HG03378 (cell line): ENCODE measurements at regions not wholly inside any gene's neighbourhood (a gene's known extent, or its start where the extent isn't known, plus 50 kb on each side); places are given as distances from the start of the nearest gene placed in this dataset.

Experiments used
- ATAC-seq: cut with Tn5 transposase; IDR thresholded peaks from one replicate; pipeline ENCODE4 v1.9.1; 2021; ENCODE audit warnings: mild to moderate bottlenecking, moderate library complexity; ENCODE audit not compliant: unreplicated experiment

DNA sequence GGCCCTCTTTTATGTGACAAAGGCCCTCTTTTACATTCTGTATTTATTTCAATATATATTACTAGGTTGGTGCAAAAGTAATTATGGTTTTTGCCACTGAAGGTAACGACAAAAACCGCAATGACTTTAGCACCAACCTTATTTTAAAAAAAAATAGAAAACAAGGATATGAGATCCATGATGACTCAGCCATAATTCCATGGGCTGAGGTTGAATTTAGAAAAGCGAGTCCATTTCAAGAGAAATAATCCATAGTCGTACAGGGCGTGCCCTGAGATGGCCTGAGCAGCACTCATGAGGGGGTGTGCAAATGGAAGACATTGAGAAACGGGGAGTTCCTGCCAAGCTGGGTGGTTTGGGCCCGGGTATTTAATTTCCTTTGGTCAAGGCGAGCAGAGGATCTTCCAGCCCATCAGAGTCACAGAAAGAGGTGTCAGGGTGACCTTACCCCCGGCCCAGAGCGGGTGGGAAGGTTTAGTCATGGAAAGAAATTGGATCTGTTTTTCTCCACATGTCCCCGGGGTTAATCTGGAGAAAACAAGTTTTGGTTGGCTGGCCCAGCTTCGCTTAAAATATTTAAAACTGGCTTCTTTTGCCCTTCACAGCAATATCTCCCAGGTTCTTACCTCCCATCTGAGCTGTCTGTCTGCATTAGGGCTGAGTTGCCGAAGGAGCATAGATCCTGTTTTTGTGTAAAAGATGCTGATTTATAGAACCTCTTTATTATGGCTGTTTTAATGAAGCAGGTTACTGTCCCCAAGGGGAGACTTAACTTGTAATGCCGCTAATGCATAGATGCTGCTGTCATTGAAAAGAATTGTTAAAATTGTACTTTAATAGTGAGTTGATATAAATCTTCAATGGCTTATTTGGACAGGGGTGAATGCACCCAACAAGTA, 255.6 kb downstream of the PREX1 start:
- no peak for ATAC-seq

GRCh38 chr20:48569679-48570078, 258.1 kb downstream of the PREX1 start:
- no peak for ATAC-seq

DNA sequence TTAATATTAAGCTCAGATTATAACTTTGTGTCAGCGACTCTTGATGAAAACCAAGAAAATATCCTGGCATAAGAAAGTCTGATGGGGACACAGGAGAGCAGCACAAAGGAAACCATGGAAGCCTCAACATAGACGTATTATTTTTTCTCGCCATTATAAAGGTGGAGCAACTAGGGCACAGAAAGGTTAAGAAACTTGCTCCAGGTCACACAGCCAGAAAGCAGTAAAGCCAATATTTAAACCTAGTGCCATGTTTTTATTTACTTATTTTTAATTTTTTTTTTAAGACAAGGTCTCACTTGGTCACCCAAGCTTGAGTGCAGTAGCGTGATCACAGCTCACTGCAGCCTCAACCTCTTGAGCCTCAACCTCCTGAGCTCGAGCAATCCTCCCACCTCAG, 259.3 kb downstream of the PREX1 start:
- ATAC-seq = no peak

- ATAC-seq = no peak
Measured at GRCh38 chr20:48567145-48567544, 260.7 kb downstream of the PREX1 start.

DNA sequence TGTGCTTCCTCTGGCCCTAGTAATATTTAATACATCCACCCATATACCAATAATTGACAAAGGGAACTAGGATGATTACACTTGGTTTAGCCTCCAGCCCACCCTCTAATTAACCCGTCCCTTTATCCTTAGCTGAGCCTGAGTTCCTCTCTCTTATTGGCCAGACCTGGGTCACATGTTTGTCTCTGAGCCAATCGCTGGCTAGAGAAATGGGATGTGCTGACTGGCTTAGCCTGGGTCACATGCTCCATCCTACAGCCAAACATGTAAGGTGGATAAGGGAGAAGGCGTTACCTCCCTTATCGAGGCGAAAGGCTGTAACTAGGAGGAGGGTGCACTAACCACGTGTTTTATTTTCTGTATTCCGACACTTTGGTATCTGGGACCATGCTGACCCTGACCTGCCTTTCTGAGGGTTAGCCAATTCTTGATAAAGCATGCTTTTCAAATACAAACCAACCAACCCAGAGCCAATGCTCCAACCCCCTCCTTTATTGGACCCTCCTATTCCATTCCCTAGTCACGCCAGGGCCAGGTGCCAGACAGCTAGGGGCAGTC, 262.7 kb downstream of the PREX1 start:
- no peak for ATAC-seq

- no peak for ATAC-seq
Measured at GRCh38 chr20:48563191-48563870, 264.5 kb downstream of the PREX1 start.

DNA sequence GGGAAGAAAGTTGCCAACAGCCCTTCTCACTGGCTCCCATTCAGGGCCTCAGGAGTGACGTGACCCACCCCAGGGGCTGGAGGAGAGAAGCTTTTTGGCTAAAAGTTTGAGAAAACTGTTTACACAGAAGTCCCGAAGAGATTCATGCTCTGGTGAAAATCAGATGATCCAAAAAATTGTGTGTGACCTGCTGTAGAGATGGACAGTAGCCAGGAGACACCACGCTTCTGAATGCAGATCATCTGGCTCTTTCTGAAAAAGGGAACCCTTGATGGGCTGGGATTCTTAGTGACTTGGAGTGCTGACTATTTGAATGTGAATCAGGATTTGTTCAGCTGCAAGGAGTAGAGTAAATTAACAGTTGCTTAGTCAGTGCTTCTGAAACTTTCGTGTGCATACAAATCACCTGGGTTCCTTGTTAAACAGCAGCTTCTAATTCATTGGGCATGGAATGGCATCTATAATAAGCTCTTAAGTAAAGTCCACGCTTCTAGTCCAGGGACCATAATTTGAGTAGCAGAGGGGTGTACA, 265.1 kb downstream of the PREX1 start:
- no peak for ATAC-seq

- no peak for ATAC-seq
Measured at GRCh38 chr20:48558906-48559305, 268.9 kb downstream of the PREX1 start.

GRCh38 chr20:48557380-48557779, 270.4 kb downstream of the PREX1 start:
- ATAC-seq = no peak

GRCh38 chr20:48556956-48557355, 270.8 kb downstream of the PREX1 start:
- ATAC-seq = no peak

DNA sequence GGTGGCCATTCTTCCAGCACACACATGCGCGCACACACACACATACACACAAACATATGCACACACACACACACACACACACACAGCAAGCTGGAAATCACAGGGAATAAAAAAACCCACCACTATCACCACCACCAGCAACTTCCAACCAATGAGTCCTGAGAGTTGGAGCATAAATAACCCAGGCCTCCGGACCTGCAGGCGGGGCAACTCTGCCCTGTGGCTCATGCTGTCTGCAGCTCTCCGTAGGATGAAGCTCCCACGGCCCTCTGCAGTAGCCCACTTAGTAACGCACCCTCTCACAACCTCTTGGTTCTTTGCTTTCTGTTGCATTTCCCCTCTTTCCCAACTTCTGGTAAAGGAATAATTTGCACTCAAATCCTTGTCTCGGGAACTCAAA, 275.2 kb downstream of the PREX1 start:
- no peak for ATAC-seq

GRCh38 chr20:48550814-48551213, 277.0 kb downstream of the PREX1 start:
- no peak for ATAC-seq

- ATAC-seq = no peak
Measured at GRCh38 chr20:48547664-48548063, 280.1 kb downstream of the PREX1 start.

DNA sequence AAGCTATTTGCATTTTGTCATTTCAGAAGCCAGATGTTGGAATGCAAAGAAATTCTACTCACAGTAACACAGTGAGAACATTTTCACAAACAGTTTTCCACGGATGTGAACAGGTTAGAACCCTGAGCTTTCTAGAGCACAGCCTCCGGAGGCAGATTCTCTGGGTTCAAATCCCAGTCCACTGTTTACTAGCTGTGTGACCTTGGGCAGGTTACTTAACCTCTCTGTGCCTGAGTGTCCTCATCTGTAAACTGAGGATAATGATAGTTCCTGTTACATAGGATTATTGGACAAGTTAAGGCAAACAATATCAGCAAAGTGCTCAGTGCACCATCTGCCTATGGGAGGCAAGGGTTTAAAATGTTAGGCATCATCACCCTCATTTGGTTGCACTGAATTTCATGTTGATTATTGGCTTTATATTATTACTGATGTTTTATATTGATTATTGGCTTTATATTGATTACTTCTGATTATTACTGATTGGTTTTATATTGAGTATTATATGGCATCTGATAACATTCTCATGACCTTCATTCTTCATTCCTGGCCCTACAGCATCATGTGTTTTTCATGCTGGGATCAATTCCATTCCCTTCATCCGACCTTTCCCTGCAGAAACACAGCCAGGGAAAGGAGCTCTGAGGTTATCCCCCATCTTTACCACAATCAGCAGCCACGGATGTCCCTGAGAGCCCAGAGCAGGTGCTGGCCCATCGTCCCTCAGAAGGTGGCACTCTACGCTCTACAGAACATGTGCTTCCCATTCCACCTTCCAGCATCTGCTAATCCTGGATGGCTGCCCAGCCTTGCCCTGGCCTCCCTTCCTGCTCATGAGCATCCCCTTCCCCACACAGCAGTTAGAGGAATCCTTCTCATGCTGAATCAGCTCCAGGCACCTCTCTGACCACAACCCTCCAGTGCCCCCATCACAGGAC, 283.1 kb downstream of the PREX1 start:
- ATAC-seq = no peak

DNA sequence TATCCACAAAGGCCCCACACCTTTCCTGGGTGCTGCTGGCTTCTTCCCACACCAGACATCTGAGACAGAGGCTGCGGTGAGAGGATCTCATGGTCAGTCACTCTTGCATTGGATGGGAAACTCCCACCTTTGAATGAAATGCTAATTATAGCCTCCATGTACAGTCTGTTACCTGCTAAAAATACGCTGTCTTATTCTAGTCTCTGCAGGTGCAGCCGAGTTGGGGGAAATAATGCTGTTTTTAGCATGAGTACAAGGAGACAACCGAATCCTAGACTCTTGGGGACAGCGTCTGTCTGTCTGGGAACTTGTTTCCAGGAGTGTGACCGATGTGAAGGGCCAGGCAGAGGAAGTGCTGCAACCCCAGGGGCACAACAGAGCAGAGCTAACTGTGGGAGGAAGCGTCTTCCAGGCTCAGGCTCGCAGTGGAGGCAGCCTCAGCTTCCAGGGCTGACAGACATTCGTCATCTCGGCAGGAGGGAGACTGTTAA, 286.2 kb downstream of the PREX1 start:
- peak; percentile 65 for ATAC-seq

DNA sequence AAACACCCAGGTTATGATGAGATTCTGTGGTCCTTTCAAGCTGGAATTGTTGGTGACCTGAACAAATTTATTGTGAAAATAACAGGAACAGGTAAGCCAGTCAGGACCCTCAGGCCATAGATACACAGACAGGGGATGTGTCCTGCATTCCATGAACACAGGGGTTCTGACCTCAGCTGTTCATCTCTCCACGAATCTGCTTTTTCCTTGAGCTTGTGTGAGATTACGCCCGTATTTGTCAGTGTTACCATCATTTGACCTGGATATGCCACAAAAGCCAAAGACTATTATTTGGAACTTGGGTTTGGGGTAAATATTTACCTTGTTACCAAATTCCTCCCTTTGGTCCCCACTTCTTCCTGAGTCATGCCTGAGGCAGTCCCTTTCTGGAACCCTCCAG, 288.9 kb downstream of the PREX1 start:
- ATAC-seq = no peak

- no peak for ATAC-seq
Measured at GRCh38 chr20:48538058-48538825, 289.6 kb downstream of the PREX1 start.

DNA sequence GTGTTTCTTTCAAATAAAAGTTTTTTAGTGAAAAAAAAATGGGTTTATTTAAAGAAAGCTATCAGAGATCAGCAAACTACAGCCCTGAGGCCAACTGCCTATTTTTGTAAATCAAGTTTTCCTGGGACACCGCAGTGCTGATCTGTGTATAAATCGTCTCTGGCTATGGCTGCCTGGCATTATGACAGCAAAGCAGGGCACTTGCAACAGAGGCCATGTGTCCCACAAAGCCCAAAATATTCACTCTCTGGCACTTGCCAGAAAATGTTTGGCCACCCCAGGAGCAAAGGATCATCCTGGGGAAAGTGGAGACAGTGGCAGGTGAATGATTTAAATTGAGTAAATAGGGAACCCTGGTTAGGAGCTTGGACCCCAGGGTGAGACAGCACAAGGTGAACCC, 291.6 kb downstream of the PREX1 start:
- ATAC-seq = no peak

DNA sequence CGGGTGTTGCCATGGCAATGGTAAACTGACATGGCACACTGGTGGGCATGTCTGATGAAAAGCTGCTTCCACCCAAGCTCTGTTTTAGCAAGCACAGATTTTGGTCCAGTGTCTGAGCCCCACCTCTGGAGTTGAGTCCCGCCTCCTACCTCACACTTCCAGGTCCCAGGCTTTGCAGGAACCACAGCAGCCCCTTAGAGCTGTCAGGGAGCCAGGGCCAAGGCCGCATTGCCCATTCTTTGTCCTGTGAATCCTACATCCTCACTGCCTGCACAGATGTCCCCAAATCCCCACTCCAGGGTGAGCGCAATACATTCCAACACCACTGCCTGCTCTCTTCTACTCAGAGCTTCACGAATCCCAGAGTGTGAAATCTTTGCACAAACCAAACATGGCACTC, 292.2 kb downstream of the PREX1 start:
- no peak for ATAC-seq

GRCh38 chr20:48532028-48532427, 295.8 kb downstream of the PREX1 start:
- ATAC-seq = no peak
